Retina (tissue), 1 donor: ENCODE measurements at regions not wholly inside any gene's neighbourhood (a gene's known extent, or its start where the extent isn't known, plus 50 kb on each side); places are given as distances from the start of the nearest gene placed in this dataset.

ENCODE experiments used
- DNase-seq: peaks from one replicate; pipeline ENCODE4 v3.0.0-alpha.2; 2016

DNA sequence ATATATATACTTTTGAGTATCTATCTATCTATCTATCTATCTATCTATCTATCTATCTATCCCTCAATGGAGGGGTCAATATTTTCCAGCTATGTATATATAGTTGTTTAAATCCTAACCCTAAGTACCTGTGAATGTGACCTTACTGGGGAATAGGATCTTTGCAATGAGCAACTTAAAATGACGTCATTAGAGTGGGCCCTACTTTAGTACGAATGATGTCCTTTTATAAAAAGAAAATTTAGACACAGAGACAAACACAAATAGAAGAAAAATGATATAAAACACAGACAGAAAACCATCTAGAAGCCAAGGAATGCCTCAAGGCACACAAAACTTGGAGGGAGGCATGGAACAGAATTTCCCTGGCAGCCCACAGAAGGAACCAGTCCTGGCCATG lies 2283.7 kb downstream of the NCAM2 start:
- no peak for DNase-seq

- no peak for DNase-seq
These were observed 2251.6 kb downstream of the NCAM2 start for GRCh38 chr21:23249760-23250159.

DNA sequence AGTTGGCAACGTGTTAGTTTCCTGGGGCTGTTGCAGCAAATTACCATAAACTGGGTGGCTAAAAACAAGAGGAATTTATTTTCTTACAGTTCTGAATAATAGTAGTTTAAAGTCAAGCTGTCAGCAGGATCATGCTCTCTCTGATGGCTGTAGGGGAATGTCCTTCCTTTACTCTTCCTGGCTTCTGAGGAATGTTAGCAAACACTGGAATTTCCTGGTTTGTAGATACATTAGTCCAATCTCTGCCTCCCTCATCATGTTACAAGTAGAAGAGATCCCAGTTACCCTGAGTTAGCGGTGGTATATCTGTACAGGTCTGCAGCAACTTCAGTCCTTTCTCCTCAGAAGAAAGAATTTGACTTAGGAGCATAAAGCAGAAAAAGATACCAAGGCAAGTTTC lies 2249.1 kb downstream of the NCAM2 start:
- no peak for DNase-seq

DNA sequence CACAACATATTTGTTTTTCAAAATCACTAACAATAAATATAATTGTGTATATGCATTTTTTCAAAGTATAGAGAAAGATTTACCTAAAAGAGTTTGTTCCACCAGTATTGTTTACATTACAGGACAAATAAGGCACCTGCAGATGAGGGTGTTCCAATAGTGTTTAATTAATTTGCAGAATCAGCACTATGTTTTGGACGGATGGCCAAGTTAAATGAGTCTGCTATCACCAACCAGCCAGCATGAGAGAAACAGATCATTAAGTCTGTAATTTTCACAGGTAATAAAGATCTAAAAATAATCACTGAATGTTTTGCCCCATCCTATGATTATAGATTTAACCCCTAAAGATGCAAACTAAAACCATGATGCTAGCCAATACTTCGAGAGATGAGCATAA lies 2247.0 kb downstream of the NCAM2 start:
- no peak for DNase-seq

DNA sequence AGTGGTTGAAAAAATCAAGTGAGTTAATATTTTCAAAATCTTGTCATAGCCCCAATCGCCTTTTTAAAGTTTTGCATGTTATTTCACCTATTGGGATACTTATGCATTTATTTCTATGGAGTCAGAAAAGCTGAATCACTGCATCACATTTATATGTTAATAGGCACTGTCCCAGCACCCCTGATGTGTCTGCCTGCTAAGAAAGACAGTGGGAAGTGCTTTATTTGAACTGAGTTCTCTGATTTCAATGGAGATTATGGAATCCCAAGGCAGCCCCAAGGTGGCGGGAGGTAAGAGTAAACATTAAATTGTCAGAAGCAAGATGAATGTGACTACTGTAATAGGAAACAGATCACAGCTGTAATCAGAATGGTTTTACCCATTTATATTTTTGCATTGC lies 2225.7 kb downstream of the NCAM2 start:
- no peak for DNase-seq

- DNase-seq: no peak
These were observed 2220.5 kb downstream of the NCAM2 start for GRCh38 chr21:23218667-23219066.

DNA sequence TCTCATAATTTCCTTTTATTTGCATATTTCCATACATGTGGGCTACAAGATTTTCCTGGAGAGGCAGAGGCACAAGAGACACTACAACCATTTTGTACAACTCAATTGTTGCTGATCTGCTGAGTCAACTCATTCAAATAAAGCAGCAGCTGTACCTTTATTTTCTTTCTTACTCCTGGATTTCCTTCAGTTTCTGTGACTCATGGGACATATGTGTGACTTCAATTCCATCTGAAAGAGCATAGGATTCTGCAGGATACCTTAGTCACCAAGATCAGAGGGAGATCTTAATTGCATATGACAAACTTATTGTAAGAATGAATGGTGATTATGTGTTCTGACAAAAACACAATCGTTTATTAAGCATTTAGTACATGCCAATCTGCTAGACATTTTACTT lies 2219.4 kb downstream of the NCAM2 start:
- no peak for DNase-seq

DNA sequence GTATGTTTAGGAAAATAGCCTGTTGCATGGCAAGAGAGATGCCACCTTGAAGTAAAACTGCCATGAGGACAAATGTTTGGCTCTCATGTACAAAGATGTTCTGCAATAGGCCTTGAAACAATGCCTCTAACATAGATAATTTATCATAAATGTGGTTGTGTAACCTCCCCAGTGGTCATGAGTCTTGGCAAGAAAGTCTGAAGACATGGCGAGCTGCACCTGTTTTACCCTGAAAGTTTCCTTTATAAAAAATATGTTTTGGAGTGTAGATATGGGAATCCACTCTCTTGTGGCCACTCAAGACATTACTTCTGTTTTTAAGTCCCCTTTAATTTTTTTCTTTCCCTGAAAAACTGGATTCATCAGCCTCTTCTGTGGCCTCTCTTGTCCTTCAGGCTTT lies 2217.1 kb downstream of the NCAM2 start:
- no peak for DNase-seq
